AG20443 (cell line): ENCODE measurements at regions not wholly inside any gene's neighbourhood (a gene's known extent, or its start where the extent isn't known, plus 50 kb on each side); places are given as distances from the start of the nearest gene placed in this dataset.
"Not testable (repeated sequence)": the region's sequence is repeated elsewhere in the genome, so short reads cannot be mapped to it uniquely, and the experiment has no call there.

Experiments used
- DNase-seq: peaks from one replicate; pipeline ENCODE4 v3.0.0; 2012; ENCODE audit warnings: low spot score, mixed read lengths

- no peak for DNase-seq
Measured at GRCh38 chr2:8234757-8235374, 447.0 kb upstream of the ID2 start.

- no peak for DNase-seq
Measured at GRCh38 chr2:8235419-8235818, 446.4 kb upstream of the ID2 start.

GRCh38 chr2:8236391-8236790 lies 445.5 kb upstream of the ID2 start:
- DNase-seq: no peak

GRCh38 chr2:8238521-8239230 lies 443.2 kb upstream of the ID2 start:
- DNase-seq: no peak

GRCh38 chr2:8239531-8240088 lies 442.2 kb upstream of the ID2 start:
- no peak for DNase-seq

- DNase-seq: no peak
Measured at GRCh38 chr2:8241317-8241716, 440.5 kb upstream of the ID2 start.

GRCh38 chr2:8242739-8243138 lies 439.1 kb upstream of the ID2 start:
- DNase-seq: peak; percentile 41

- no peak for DNase-seq
Measured at GRCh38 chr2:8243748-8244400, 438.0 kb upstream of the ID2 start.

- no peak for DNase-seq
Measured at GRCh38 chr2:8244639-8245038, 437.2 kb upstream of the ID2 start.

GRCh38 chr2:8246137-8246536 lies 435.7 kb upstream of the ID2 start:
- no peak for DNase-seq

- DNase-seq: peak; percentile 87
Measured at GRCh38 chr2:8247905-8248622, 433.8 kb upstream of the ID2 start.

GRCh38 chr2:8248623-8248957 lies 433.3 kb upstream of the ID2 start:
- DNase-seq: peak; percentile 25

- DNase-seq: peak; percentile 59
Measured at GRCh38 chr2:8249141-8249540, 432.7 kb upstream of the ID2 start.

GRCh38 chr2:8249769-8250168 lies 432.1 kb upstream of the ID2 start:
- DNase-seq: no peak

- not testable (repeated sequence) for DNase-seq
Measured at GRCh38 chr2:8250290-8250689, 431.6 kb upstream of the ID2 start.

GRCh38 chr2:8251291-8251690 lies 430.6 kb upstream of the ID2 start:
- no peak for DNase-seq

GRCh38 chr2:8251856-8252255 lies 430.0 kb upstream of the ID2 start:
- DNase-seq: no peak

GRCh38 chr2:8252997-8253694 lies 428.7 kb upstream of the ID2 start:
- DNase-seq: no peak

- DNase-seq: no peak
Measured at GRCh38 chr2:8253781-8254180, 428.1 kb upstream of the ID2 start.

GRCh38 chr2:8254214-8254613 lies 427.6 kb upstream of the ID2 start:
- not testable (repeated sequence) for DNase-seq

- no peak for DNase-seq
Measured at GRCh38 chr2:8254791-8255447, 426.9 kb upstream of the ID2 start.

GRCh38 chr2:8255448-8255800 lies 426.4 kb upstream of the ID2 start:
- peak; percentile 46 for DNase-seq
